H1 (cell line): ENCODE measurements at regions not wholly inside any gene's neighbourhood (a gene's known extent, or its start where the extent isn't known, plus 50 kb on each side); places are given as distances from the start of the nearest gene placed in this dataset.

ENCODE experiments used
- CTCF ChIA-PET: fragments of 300-600 bp; sonication (Branson Sonifier 250); formaldehyde crosslinking; loops from one replicate; lab custom pipeline; 2021; ENCODE audit not compliant: partially characterized antibody; lab: Charles Lee
- POLR2A ChIA-PET: fragments of 300-600 bp; sonication (Branson Sonifier 250); formaldehyde crosslinking; loops from one replicate; lab custom pipeline; 2021; ENCODE audit warnings: inconsistent platforms; ENCODE audit not compliant: partially characterized antibody; lab: Charles Lee
- DNase-seq, 2 experiments: peaks; one replicate each; pipeline versions ENCODE4 v3.0.0 to v3.0.0-alpha.2; 2010 to 2022; ENCODE audit warnings: low spot score in 2 of 2, low read depth in 1 of 2, mixed read lengths in 1 of 2
- FAIRE-seq: peaks from 2 replicates; lab custom pipeline; 2011; peaks lifted over from hg19 to GRCh38; lab: Jason Lieb, UNC
- H2AFZ ChIP-seq: 2 replicates; pipeline ENCODE4 v1.8.1; 2012; ENCODE audit warnings: low read length, inconsistent platforms
- H2AK5ac ChIP-seq: 2 replicates; pipeline ENCODE4 v1.6.1; 2013; ENCODE audit warnings: low read depth, low read length
- H2BK120ac ChIP-seq: replicated peaks from 2 replicates; pipeline ENCODE3; 2013; ENCODE audit warnings: low read depth, low read length, inconsistent platforms
- H2BK12ac ChIP-seq: 2 replicates; pipeline ENCODE4 v1.6.1; 2013; ENCODE audit warnings: low read depth, low read length
- H2BK15ac ChIP-seq: 2 replicates; pipeline ENCODE4 v1.6.1; 2013; ENCODE audit warnings: low read length
- H2BK20ac ChIP-seq: 2 replicates; pipeline ENCODE4 v1.6.1; 2013; ENCODE audit warnings: low read length
- H2BK5ac ChIP-seq: 2 replicates; pipeline ENCODE4 v1.6.1; 2013; ENCODE audit warnings: low read depth, low read length
- H3K14ac ChIP-seq: 2 replicates; pipeline ENCODE4 v1.6.1; 2013; ENCODE audit warnings: inconsistent platforms; ENCODE audit not compliant: insufficient read length
- H3K18ac ChIP-seq: 2 replicates; pipeline ENCODE4 v1.6.1; 2013; ENCODE audit warnings: low read length; ENCODE audit errors: extremely low read depth
- H3K23ac ChIP-seq: 2 replicates; pipeline ENCODE4 v1.6.1; 2013; ENCODE audit warnings: inconsistent platforms; ENCODE audit not compliant: insufficient read length
- H3K23me2 ChIP-seq: 2 replicates; pipeline ENCODE4 v1.6.1; 2013; ENCODE audit warnings: low read depth, low read length
- H3K27ac ChIP-seq: 2 replicates; pipeline ENCODE4 v1.6.1; 2011; ENCODE audit warnings: low read depth, low read length, inconsistent platforms
- H3K27me3 ChIP-seq, 4 experiments: replicated peaks in 1 of 4; 1 replicate in 1 of 4; 2 replicates in 3 of 4; pipeline versions ENCODE4 v1.6.1 to v1.8.1; 2011 to 2013; ENCODE audit warnings: low read length in 3 of 4, mild to moderate bottlenecking in 3 of 4, inconsistent platforms in 2 of 4, mixed read lengths in 2 of 4, moderate library complexity in 1 of 4; ENCODE audit not compliant: control insufficient read depth in 3 of 4, insufficient read depth in 3 of 4; ENCODE audit errors: extremely low read depth in 1 of 4
- H3K36me3 ChIP-seq, 4 experiments: 2 replicates each; pipeline versions ENCODE4 v1.6.1 to v1.8.1; 2011 to 2013; ENCODE audit warnings: mild to moderate bottlenecking in 4 of 4, low read length in 3 of 4, moderate library complexity in 2 of 4, control low read depth in 1 of 4, inconsistent platforms in 1 of 4; ENCODE audit not compliant: insufficient read depth in 4 of 4, control insufficient read depth in 2 of 4
- H3K4ac ChIP-seq: replicated peaks from 2 replicates; pipeline ENCODE3; 2013; ENCODE audit warnings: low read length, low read depth, mixed read lengths, inconsistent platforms; ENCODE audit not compliant: insufficient read length
- H3K4me1 ChIP-seq, 4 experiments: replicated peaks in 1 of 4; 1 replicate in 1 of 4; 2 replicates in 3 of 4; pipeline versions ENCODE4 v1.6.1 to v1.8.1; 2011 to 2013; ENCODE audit warnings: low read length in 3 of 4, inconsistent platforms in 2 of 4, mixed read lengths in 1 of 4; ENCODE audit not compliant: insufficient read depth in 4 of 4, control insufficient read depth in 3 of 4
- H3K4me2 ChIP-seq, 2 experiments: 2 replicates each; pipeline versions ENCODE4 v1.6.1 to v1.8.1; 2011 to 2013; ENCODE audit warnings: low read depth in 2 of 2, low read length in 2 of 2, control low read depth in 1 of 2, inconsistent platforms in 1 of 2, mild to moderate bottlenecking in 1 of 2; ENCODE audit not compliant: insufficient read depth in 1 of 2
- H3K4me3 ChIP-seq, 4 experiments: fragments of 200-600, 300-600 bp in 1 of 4; sonication (generic), shearing (Covaris generic), sonication (Bioruptor Twin) in 1 of 4; 2 replicates each; pipeline versions ENCODE4 v1.5.1 to v1.8.1; 2011 to 2016; ENCODE audit warnings: low read length in 4 of 4, low read depth in 3 of 4, control low read depth in 2 of 4, inconsistent platforms in 2 of 4, mild to moderate bottlenecking in 2 of 4, mixed read lengths in 1 of 4, moderate library complexity in 1 of 4; ENCODE audit not compliant: insufficient read depth in 2 of 4; ENCODE audit errors: extremely low read depth in 1 of 4
- H3K56ac ChIP-seq: replicated peaks from 2 replicates; pipeline ENCODE3; 2013; ENCODE audit warnings: low read depth, mild to moderate bottlenecking, mixed read lengths, low read length, inconsistent platforms; ENCODE audit not compliant: insufficient read length
- H3K79me1 ChIP-seq: 2 replicates; pipeline ENCODE4 v1.6.1; 2013; ENCODE audit warnings: low read depth, low read length, control low read depth
- H3K79me2 ChIP-seq, 2 experiments: 2 replicates each; pipeline versions ENCODE4 v1.6.1 to v1.8.1; 2012 to 2013; ENCODE audit warnings: low read length in 2 of 2, mild to moderate bottlenecking in 2 of 2, inconsistent platforms in 1 of 2; ENCODE audit not compliant: insufficient read depth in 2 of 2, control insufficient read depth in 1 of 2
- H3K9ac ChIP-seq, 4 experiments: replicated peaks in 1 of 4; 1 replicate in 1 of 4; 2 replicates in 3 of 4; pipeline versions ENCODE4 v1.6.1 to v1.8.1; 2011 to 2013; ENCODE audit warnings: low read depth in 3 of 4, low read length in 3 of 4, control low read depth in 2 of 4, mild to moderate bottlenecking in 2 of 4, moderate library complexity in 2 of 4, inconsistent platforms in 1 of 4; ENCODE audit errors: extremely low read depth in 1 of 4
- H3K9me3 ChIP-seq, 2 experiments: 2 replicates each; pipeline versions ENCODE4 v1.6.1 to v1.8.1; 2012 to 2013; ENCODE audit warnings: mild to moderate bottlenecking in 2 of 2, moderate library complexity in 2 of 2, control low read depth in 1 of 2, inconsistent platforms in 1 of 2, low read depth in 1 of 2, low read length in 1 of 2, mixed read lengths in 1 of 2; ENCODE audit not compliant: insufficient read depth in 2 of 2
- H4K20me1 ChIP-seq, 2 experiments: replicated peaks in 1 of 2; 2 replicates each; pipeline versions ENCODE3 to v1.8.1; 2011 to 2013; ENCODE audit warnings: inconsistent platforms in 2 of 2, low read length in 2 of 2, mild to moderate bottlenecking in 1 of 2; ENCODE audit not compliant: insufficient read depth in 2 of 2, control insufficient read depth in 1 of 2
- H4K5ac ChIP-seq: 2 replicates; pipeline ENCODE4 v1.6.1; 2013; ENCODE audit warnings: low read length, low read depth, mixed read lengths, inconsistent platforms; ENCODE audit not compliant: insufficient read length
- H4K8ac ChIP-seq: 2 replicates; pipeline ENCODE4 v1.8.0; 2013; ENCODE audit warnings: mild to moderate bottlenecking, moderate library complexity, low read length, inconsistent platforms; ENCODE audit not compliant: insufficient read depth; ENCODE audit errors: extremely low read depth
- H4K91ac ChIP-seq: replicated peaks from 2 replicates; pipeline ENCODE3; 2013; ENCODE audit warnings: low read length, mixed read lengths, inconsistent platforms; ENCODE audit not compliant: insufficient read length
- BCL11A ChIP-seq, 2 experiments: IDR thresholded peaks; one replicate each; pipeline ENCODE4 v1.6.1; 2011; ENCODE audit warnings: low read depth in 2 of 2, low read length in 2 of 2, mild to moderate bottlenecking in 2 of 2
- BRCA1 ChIP-seq: IDR thresholded peaks from 2 replicates; pipeline ENCODE4 v1.6.1; 2012; ENCODE audit warnings: low read depth, low read length, improper control_type of control experiment
- CBX8 ChIP-seq: fragments of 300-800, 300-1000 bp; sonication (generic); IDR thresholded peaks from 2 replicates; pipeline ENCODE4 v1.7.1; 2016; ENCODE audit warnings: low read depth, low read length, borderline replicate concordance
- CHD2 ChIP-seq: IDR thresholded peaks from 2 replicates; pipeline ENCODE4 v1.6.1; 2012; ENCODE audit warnings: low read length, improper control_type of control experiment
- CTBP2 ChIP-seq: IDR thresholded peaks from 2 replicates; pipeline ENCODE4 v1.7.0; 2011; ENCODE audit warnings: borderline replicate concordance, mild to moderate bottlenecking, moderate library complexity, mixed read lengths, low read length; ENCODE audit not compliant: insufficient read depth, insufficient read length
- EP300 ChIP-seq, 2 experiments: IDR thresholded peaks; 1 replicate in 1 of 2; 2 replicates in 1 of 2; pipeline ENCODE4 v1.6.1; 2011 to 2012; ENCODE audit warnings: low read depth in 2 of 2, low read length in 2 of 2, mild to moderate bottlenecking in 2 of 2, borderline replicate concordance in 1 of 2, inconsistent platforms in 1 of 2, moderate library complexity in 1 of 2
- GTF2F1 ChIP-seq: IDR thresholded peaks from 2 replicates; pipeline ENCODE4 v1.6.1; 2012; ENCODE audit warnings: low read depth, low read length, improper control_type of control experiment, borderline replicate concordance
- HDAC6 ChIP-seq: IDR thresholded peaks from one replicate; pipeline ENCODE4 v1.7.1; 2012; ENCODE audit warnings: low read depth, mild to moderate bottlenecking, inconsistent platforms, low read length, moderate library complexity
- KDM1A ChIP-seq: fragments of 200-600, 300-600 bp; sonication (generic); IDR thresholded peaks from 2 replicates; pipeline ENCODE4 v1.7.1; 2016; ENCODE audit warnings: mild to moderate bottlenecking, low read length, borderline replicate concordance
- KDM4A ChIP-seq: IDR thresholded peaks from one replicate; pipeline ENCODE4 v1.7.1; 2012; ENCODE audit warnings: low read depth, mild to moderate bottlenecking, moderate library complexity, low read length, inconsistent platforms; ENCODE audit not compliant: severe bottlenecking
- MAFK ChIP-seq: IDR thresholded peaks from 2 replicates; pipeline ENCODE4 v1.6.1; 2012; ENCODE audit warnings: low read depth, mild to moderate bottlenecking, improper control_type of control experiment, low read length
- NRF1 ChIP-seq: IDR thresholded peaks from 2 replicates; pipeline ENCODE4 v1.6.1; 2011; ENCODE audit warnings: mild to moderate bottlenecking, low read depth, low read length, improper control_type of control experiment
- SAP30 ChIP-seq: fragments of 300-600 bp; sonication (generic); IDR thresholded peaks from 2 replicates; pipeline ENCODE4 v1.7.1; 2012; ENCODE audit warnings: low read length, moderate library complexity, mild to moderate bottlenecking, inconsistent platforms; ENCODE audit not compliant: insufficient read depth, insufficient replicate concordance
- SIX5 ChIP-seq: IDR thresholded peaks from 2 replicates; pipeline ENCODE4 v1.6.1; 2011; ENCODE audit warnings: mild to moderate bottlenecking, low read depth, low read length
- WGBS, 2 experiments: shearing (Covaris generic) in 1 of 2; methylation state at CpG; one replicate each; pipeline versions ENCODE4 v1.1.6 to v1.1.7; 2013 to 2015; ENCODE audit warnings: low lambda C conversion rate in 2 of 2, mixed read lengths in 2 of 2, inconsistent platforms in 1 of 2, low coverage in 1 of 2, missing lambda C conversion rate in 1 of 2; ENCODE audit not compliant: insufficient replicate concordance in 2 of 2, insufficient coverage in 1 of 2, insufficient read length in 1 of 2; ENCODE audit errors: extremely low coverage in 1 of 2, missing lambda C conversion rate in 1 of 2; 5-methylcytosine and 5-hydroxymethylcytosine counted together

- Histone ChIP-seq H2AFZ (no peak overlapping the region), H3K4me1 (no peaks in the 10 kb centered on the region), H4K20me1 (no peaks in the 10 kb centered on the region), H3K27me3 (no peaks in the 10 kb centered on the region), H3K23ac (no peak overlapping the region), H3K9ac (no peak overlapping the region), H3K56ac (no peak overlapping the region), H3K4ac (no peak overlapping the region), H2BK12ac (no peak overlapping the region), H3K36me3 (no peaks in the 10 kb centered on the region), H2BK20ac (no peak overlapping the region), H2BK15ac (no peak overlapping the region), H2AK5ac (no peak overlapping the region), H4K91ac (no peak overlapping the region), H3K18ac (no peak overlapping the region), H3K9me3 (no peaks in the 10 kb centered on the region), H3K4me3 (no peak overlapping the region), H3K23me2 (no peaks in the 10 kb centered on the region), H3K79me1 (no peaks in the 10 kb centered on the region), H3K14ac (no peak overlapping the region), H3K27ac (no peak overlapping the region), H4K5ac (no peak overlapping the region), H2BK5ac (no peak overlapping the region), H4K8ac (no peak overlapping the region), H3K79me2 (no peaks in the 10 kb centered on the region), H2BK120ac (no peak overlapping the region), H3K4me2 (no peak overlapping the region)
- no peak for FAIRE-seq
- DNase-seq, result no peak
- CTCF ChIA-PET, result no interaction called here
- WGBS, 2 experiments, result 86% methylated on average over 4 of the region's 4 CpGs; no CpG with 5 or more reads in 1 of the 2 experiments
- no peak for TF ChIP-seq CBX8
- no peak for TF ChIP-seq CTBP2
- no peak for TF ChIP-seq NRF1
- TF ChIP-seq KDM1A, result no peak
- TF ChIP-seq SAP30, result no peak
- no peak for TF ChIP-seq MAFK
- no peak for TF ChIP-seq BRCA1
- no peak for TF ChIP-seq KDM4A
- no peak for TF ChIP-seq HDAC6
- TF ChIP-seq CHD2, result no peak
- TF ChIP-seq SIX5, result no peak
- no peak for TF ChIP-seq EP300 (IDR thresholded peaks at IDR 0.05; ENCODE audit: borderline replicate concordance in 1 of 2, low read depth in 2 of 2, low read length in 2 of 2)
- TF ChIP-seq GTF2F1, result no peak
- no peak for TF ChIP-seq BCL11A (IDR thresholded peaks at IDR 0.05; ENCODE audit: low read depth in 2 of 2, low read length in 2 of 2)
- POLR2A ChIA-PET, result no interaction called here
These were observed 443.9 kb downstream of the PID1 start for GRCh38 chr2:228827056-228827700.
